PC-3 (cell line): ENCODE measurements at regions not wholly inside any gene's neighbourhood (a gene's known extent, or its start where the extent isn't known, plus 50 kb on each side); places are given as distances from the start of the nearest gene placed in this dataset.

ENCODE experiments used
- ATAC-seq: fragments of 200-7000 bp; cut with Tn5 transposase; 2 replicates; pipeline ENCODE4 v1.9.1; 2020; ENCODE audit warnings: mild to moderate bottlenecking, moderate library complexity
- BruUV-seq: library from RNA; stranded (reverse); fragments of 400-500 nt; replicated peaks from 2 replicates; lab custom pipeline; 2021; lab: Mats Ljungman, UMichigan
- CTCF ChIA-PET: fragments of 300-600 bp; sonication (Branson Sonifier 250); formaldehyde crosslinking; loops from one replicate; lab custom pipeline; 2022; ENCODE audit warnings: antibody characterized with exemption; lab: Charles Lee
- POLR2A ChIA-PET: fragments of 300-600 bp; sonication (Branson Sonifier 250); formaldehyde crosslinking; loops from one replicate; lab custom pipeline; 2022; ENCODE audit warnings: antibody characterized with exemption; ENCODE audit not compliant: unreplicated experiment; lab: Charles Lee
- DNase-seq: peaks from one replicate; pipeline ENCODE4 v3.0.0-alpha.2; 2015
- H2AFZ ChIP-seq: fragments of 300-600 bp; sonication (generic); 2 replicates; pipeline ENCODE4 v1.6.0; 2016; ENCODE audit warnings: antibody characterized with exemption, low read length
- H3F3A ChIP-seq: fragments of 300-600 bp; sonication (generic); one replicate; pipeline ENCODE4 v1.6.0; 2017; ENCODE audit warnings: antibody characterized with exemption, low read length, control low read depth, mild to moderate bottlenecking; ENCODE audit not compliant: unreplicated experiment
- H3K27ac ChIP-seq: fragments of 300-600 bp; sonication (generic); 2 replicates; pipeline ENCODE4 v1.5.1; 2016; ENCODE audit warnings: mild to moderate bottlenecking, low read length
- H3K27me3 ChIP-seq: fragments of 300-600 bp; sonication (generic); 2 replicates; pipeline ENCODE4 v1.6.1; 2016; ENCODE audit warnings: low read length, mixed read lengths
- H3K36me3 ChIP-seq: fragments of 300-600 bp; sonication (generic); 2 replicates; pipeline ENCODE4 v1.6.1; 2016; ENCODE audit warnings: low read depth, mixed run types, low read length, mixed read lengths
- H3K4me1 ChIP-seq: fragments of 300-600 bp; sonication (generic); 2 replicates; pipeline ENCODE4 v1.5.1; 2016; ENCODE audit warnings: low read length; ENCODE audit not compliant: insufficient read depth
- H3K4me2 ChIP-seq: fragments of 300-600 bp; sonication (generic); 2 replicates; pipeline ENCODE4 v1.6.0; 2016; ENCODE audit warnings: low read length
- H3K4me3 ChIP-seq: fragments of 300-600 bp; sonication (generic); 2 replicates; pipeline ENCODE4 v1.5.1; 2016; ENCODE audit warnings: mild to moderate bottlenecking, low read length, mixed read lengths
- H3K79me2 ChIP-seq: fragments of 300-600 bp; sonication (generic); 2 replicates; pipeline ENCODE4 v1.6.1; 2017; ENCODE audit warnings: low read length, mixed read lengths
- H3K9ac ChIP-seq: fragments of 300-600 bp; sonication (generic); 2 replicates; pipeline ENCODE4 v1.6.0; 2016; ENCODE audit warnings: mild to moderate bottlenecking, low read length
- H3K9me2 ChIP-seq: fragments of 300-600 bp; sonication (generic); replicated peaks from 2 replicates; pipeline ENCODE4 v1.6.1; 2016; ENCODE audit warnings: mixed run types, low read length, mixed read lengths
- H3K9me3 ChIP-seq: fragments of 300-600 bp; sonication (generic); 2 replicates; pipeline ENCODE4 v1.6.1; 2016; ENCODE audit warnings: low read length, mixed read lengths
- H4K20me1 ChIP-seq: fragments of 300-600 bp; sonication (generic); 2 replicates; pipeline ENCODE4 v1.6.1; 2016; ENCODE audit warnings: low read length, mixed read lengths
- EZH2 ChIP-seq: fragments of 300-600 bp; sonication (generic); IDR thresholded peaks from one replicate; pipeline ENCODE4 v1.6.1; 2017; ENCODE audit warnings: antibody characterized with exemption, mild to moderate bottlenecking, low read length; ENCODE audit not compliant: unreplicated experiment
- EZH2phosphoT487 ChIP-seq: fragments of 300-600 bp; sonication (generic); IDR thresholded peaks from 2 replicates; pipeline ENCODE4 v1.6.1; 2018; ENCODE audit warnings: mild to moderate bottlenecking, antibody characterized with exemption, low read length, borderline replicate concordance
- intact Hi-C: fragments of 100-400 bp; cut with micrococcal nuclease; formaldehyde crosslinking; loops from 2 replicates; pipeline ENCODE4 v1.9.0; 2023
- TF ChIP-seq, protein P1 (sequence below): fragments of 300-600 bp; sonication (generic); conservative IDR thresholded peaks from 2 replicates; pipeline ENCODE4 v1.5.1; 2017; ENCODE audit warnings: antibody characterized with exemption, low read depth, mild to moderate bottlenecking, low read length

DNA sequence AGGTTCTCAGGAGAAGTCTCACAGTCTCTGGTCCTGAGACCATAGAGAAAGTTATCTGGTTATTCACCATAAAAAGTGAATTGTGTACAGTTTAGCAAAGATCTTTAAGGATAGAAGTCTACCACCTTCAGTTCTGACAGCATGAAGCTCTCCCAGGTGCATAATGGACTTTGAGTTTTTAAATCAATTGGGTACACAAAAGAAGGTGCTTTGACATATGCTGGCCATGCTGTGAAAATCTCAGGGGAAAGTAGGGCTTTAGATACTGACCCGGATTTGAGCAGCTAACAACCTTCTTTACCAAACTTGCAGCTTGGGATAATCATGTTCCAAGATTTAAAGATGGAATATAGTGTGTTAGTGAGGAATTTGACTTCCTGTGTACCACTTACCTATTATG lies 264.2 kb downstream of the ZSWIM6 start:
- Histone ChIP-seq H3K9ac (no peak overlapping the region), H3F3A (no peaks in the 10 kb centered on the region), H3K27ac (no peak overlapping the region), H4K20me1 (no peaks in the 10 kb centered on the region), H2AFZ (no peak overlapping the region), H3K4me1 (peaks cover 12% of the 10 kb centered on the region), H3K79me2 (no peaks in the 10 kb centered on the region), H3K9me3 (no peaks in the 10 kb centered on the region), H3K27me3 (no peaks in the 10 kb centered on the region), H3K4me3 (no peak overlapping the region), H3K36me3 (no peaks in the 10 kb centered on the region), H3K9me2 (no peaks in the 10 kb centered on the region), H3K4me2 (no peak overlapping the region)
- ChIA-PET CTCF (no interaction called here), POLR2A (no interaction called here)
- ATAC-seq (no peak), DNase-seq (no peak)
- BruUV-seq: no TSS peak
- intact Hi-C loops: no loop called here
- TF ChIP-seq, protein P1, sequence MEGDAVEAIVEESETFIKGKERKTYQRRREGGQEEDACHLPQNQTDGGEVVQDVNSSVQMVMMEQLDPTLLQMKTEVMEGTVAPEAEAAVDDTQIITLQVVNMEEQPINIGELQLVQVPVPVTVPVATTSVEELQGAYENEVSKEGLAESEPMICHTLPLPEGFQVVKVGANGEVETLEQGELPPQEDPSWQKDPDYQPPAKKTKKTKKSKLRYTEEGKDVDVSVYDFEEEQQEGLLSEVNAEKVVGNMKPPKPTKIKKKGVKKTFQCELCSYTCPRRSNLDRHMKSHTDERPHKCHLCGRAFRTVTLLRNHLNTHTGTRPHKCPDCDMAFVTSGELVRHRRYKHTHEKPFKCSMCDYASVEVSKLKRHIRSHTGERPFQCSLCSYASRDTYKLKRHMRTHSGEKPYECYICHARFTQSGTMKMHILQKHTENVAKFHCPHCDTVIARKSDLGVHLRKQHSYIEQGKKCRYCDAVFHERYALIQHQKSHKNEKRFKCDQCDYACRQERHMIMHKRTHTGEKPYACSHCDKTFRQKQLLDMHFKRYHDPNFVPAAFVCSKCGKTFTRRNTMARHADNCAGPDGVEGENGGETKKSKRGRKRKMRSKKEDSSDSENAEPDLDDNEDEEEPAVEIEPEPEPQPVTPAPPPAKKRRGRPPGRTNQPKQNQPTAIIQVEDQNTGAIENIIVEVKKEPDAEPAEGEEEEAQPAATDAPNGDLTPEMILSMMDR: no peak
- TF ChIP-seq EZH2phosphoT487 (no peak), EZH2 (no peak)

DNA sequence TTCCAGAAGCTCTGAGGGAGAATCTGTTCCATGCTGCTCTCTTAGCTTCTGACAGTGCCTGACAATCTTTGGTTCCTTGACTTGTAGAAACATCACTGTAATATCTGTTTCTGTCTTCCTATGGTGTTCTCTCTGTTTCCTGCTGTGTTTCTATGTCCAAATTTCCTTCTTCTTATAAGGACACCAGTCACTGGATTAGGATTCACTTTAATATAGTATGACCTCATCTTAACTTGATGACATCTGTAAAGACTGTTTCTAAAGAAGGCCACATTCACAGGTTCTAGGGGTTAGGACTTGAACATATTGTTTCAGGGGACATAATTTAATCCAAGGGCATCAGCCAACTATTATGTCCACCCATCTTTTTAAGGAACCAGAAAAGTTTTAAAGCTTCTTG lies 265.6 kb downstream of the ZSWIM6 start:
- no peak overlapping the region for H3K9ac ChIP-seq
- intact Hi-C loops: no loop called here
- ATAC-seq (no peak), DNase-seq (no peak)
- POLR2A ChIA-PET: no interaction called here
- CTCF ChIA-PET: no interaction called here
- H3K36me3 ChIP-seq: no peaks in the 10 kb centered on the region
- H3K4me2 ChIP-seq: no peak overlapping the region
- no peaks in the 10 kb centered on the region for H3K27me3 ChIP-seq
- H3F3A ChIP-seq: no peaks in the 10 kb centered on the region
- H3K4me3 ChIP-seq: no peak overlapping the region
- no peaks in the 10 kb centered on the region for H3K79me2 ChIP-seq
- H2AFZ ChIP-seq: no peak overlapping the region
- H3K9me3 ChIP-seq: no peaks in the 10 kb centered on the region
- TF ChIP-seq, protein P1: no peak
- TF ChIP-seq EZH2phosphoT487 (no peak), EZH2 (no peak)
- no TSS peak for BruUV-seq
- H3K27ac ChIP-seq: no peak overlapping the region
- H3K4me1 ChIP-seq: peaks cover 12% of the 10 kb centered on the region
- H4K20me1 ChIP-seq: no peaks in the 10 kb centered on the region
- no peaks in the 10 kb centered on the region for H3K9me2 ChIP-seq

DNA sequence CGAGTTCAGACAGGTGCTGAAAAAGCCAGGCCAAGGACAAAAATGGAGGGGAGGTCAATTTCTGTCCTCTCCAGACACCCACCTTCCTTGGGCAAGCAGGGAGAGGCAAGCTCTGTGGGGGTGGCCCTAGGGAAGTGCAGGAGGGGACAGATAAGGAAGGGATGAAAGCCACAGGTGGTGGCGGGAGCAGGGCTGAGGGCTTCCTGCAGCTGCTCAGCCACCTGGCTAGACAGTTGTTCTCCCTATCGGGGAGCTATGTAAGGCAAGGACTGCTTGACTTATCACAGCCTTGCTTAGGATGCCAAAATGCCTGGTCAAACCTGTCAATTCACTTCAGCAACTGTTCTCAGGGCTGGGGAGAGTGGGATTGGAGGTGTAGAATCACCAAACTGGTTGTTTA lies 266.1 kb downstream of the ZSWIM6 start:
- H3K9ac ChIP-seq: no peak overlapping the region
- TF ChIP-seq EZH2phosphoT487 (no peak), EZH2 (no peak)
- TF ChIP-seq, protein P1: no peak
- no peak overlapping the region for H3K4me2 ChIP-seq
- intact Hi-C loops: no loop called here
- H3K4me3 ChIP-seq: no peak overlapping the region
- ATAC-seq (no peak), DNase-seq (no peak)
- no peak overlapping the region for H3K27ac ChIP-seq
- ChIA-PET CTCF (no interaction called here), POLR2A (no interaction called here)
- H3F3A ChIP-seq: no peaks in the 10 kb centered on the region
- no peaks in the 10 kb centered on the region for H3K36me3 ChIP-seq
- H3K27me3 ChIP-seq: no peaks in the 10 kb centered on the region
- H3K4me1 ChIP-seq: peaks cover 12% of the 10 kb centered on the region
- H3K9me2 ChIP-seq: no peaks in the 10 kb centered on the region
- no peaks in the 10 kb centered on the region for H3K79me2 ChIP-seq
- BruUV-seq: no TSS peak
- H3K9me3 ChIP-seq: no peaks in the 10 kb centered on the region
- no peak overlapping the region for H2AFZ ChIP-seq
- no peaks in the 10 kb centered on the region for H4K20me1 ChIP-seq
